ENCODE measurements at regions not wholly inside any gene's neighbourhood (a gene's known extent, or its start where the extent isn't known, plus 50 kb on each side); places are given as distances from the start of the nearest gene placed in this dataset.

DNA sequence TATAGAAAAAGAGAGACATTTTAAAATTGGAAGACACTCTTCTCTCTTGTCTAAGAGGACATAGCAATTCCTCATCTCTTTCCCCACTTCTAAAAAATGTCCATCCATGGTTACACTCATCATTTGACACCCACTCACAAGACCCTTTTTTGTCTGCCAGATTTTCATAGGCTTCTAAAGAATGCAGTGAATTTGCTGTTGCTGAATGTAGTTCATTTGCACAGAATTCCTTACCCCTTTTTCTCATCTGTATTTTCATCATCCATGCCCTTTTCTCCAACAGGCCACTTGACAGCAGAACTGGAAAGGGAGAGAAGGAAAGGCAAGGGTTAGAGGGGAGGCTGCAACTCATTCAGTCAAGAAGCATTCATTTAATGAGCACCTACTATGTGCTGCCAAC is 128.0 kb downstream of the NUAK1 start:
- DNase-seq, result no peak

Measured in CD4-positive, alpha-beta T cell treated with Interleukin-10 for 1 hour (primary cell).